Stromal cell of bone marrow (primary cell): ENCODE measurements at regions not wholly inside any gene's neighbourhood (a gene's known extent, or its start where the extent isn't known, plus 50 kb on each side); places are given as distances from the start of the nearest gene placed in this dataset.
"Not testable (repeated sequence)": the region's sequence is repeated elsewhere in the genome, so short reads cannot be mapped to it uniquely, and the experiment has no call there.

Experiments used
- DNase-seq: peaks from one replicate; pipeline ENCODE4 v3.0.0-alpha.2; 2012; ENCODE audit warnings: low read depth

GRCh38 chr9:119758990-119759389 is 389.8 kb upstream of the BRINP1 start:
- no peak for DNase-seq

GRCh38 chr9:119758241-119758640 is 389.0 kb upstream of the BRINP1 start:
- DNase-seq: no peak

- no peak for DNase-seq
Measured at GRCh38 chr9:119739476-119739875, 370.2 kb upstream of the BRINP1 start.

DNA sequence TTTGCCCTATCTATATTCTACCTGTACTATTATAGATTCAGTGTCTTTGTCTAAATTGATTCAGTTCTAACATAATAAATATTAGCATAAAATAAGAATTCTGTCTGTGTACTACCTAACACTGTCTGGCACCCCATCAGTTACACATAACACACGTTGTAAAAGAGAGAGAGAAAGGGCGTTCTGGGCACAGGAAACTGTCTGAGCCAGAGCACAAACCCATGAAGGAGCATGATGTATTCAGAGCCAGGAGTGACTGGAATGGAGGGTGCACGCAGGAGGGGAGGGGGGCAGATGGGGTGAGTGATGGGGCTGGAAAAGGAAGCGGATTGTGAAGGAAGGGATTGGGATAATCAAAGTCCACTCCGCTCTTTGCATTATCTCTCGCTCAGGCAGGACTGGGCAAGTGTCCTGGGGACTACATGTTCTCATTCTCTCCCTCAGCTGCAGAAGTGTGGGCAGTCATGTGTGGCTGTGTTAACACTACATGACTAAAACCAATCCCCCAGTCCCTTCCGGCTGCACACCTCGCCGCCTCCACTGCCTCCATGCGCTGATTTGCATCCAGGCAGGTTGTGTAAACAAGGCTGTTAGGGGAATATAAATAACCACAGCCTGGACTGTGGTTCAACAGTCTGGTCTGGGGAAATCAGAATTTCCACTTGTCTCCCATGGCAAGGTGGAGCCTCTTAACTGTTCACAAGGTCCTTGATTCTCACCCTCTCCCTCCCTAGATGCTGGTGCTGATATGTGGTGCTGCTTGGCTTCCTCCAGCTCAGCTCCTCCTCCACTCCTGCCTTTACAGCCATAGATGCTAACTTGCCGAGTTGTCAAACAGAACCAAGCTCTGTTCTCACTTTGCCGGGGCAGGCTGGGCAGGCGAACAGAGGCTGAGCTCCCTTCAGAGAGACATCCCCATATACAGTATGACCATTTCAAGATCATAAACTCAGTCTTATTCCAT is 367.5 kb upstream of the BRINP1 start:
- DNase-seq: no peak

DNA sequence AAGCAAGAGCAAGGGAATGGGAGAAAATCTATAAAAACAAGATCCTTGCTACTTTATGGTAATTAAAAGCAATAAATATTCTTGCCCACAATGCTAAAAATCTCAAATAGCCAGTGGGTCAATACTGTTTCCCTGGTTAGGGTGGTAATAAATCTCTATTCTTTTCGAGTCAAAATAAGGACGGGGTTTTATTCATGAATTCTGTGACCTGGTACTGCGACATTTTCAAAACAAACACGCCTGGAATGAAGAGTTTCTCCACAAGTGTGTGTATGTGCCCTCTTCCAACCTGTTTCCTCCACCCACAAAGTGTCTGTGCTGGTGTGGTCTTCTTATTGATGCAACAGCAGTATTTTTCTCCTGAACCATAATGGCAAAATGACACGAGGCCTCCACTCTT is 358.8 kb upstream of the BRINP1 start:
- no peak for DNase-seq

GRCh38 chr9:119726035-119726434 is 356.8 kb upstream of the BRINP1 start:
- no peak for DNase-seq

GRCh38 chr9:119722384-119722783 is 353.1 kb upstream of the BRINP1 start:
- DNase-seq: no peak

GRCh38 chr9:119712325-119712724 is 343.1 kb upstream of the BRINP1 start:
- no peak for DNase-seq

- DNase-seq: no peak
Measured at GRCh38 chr9:119709431-119709830, 340.2 kb upstream of the BRINP1 start.

DNA sequence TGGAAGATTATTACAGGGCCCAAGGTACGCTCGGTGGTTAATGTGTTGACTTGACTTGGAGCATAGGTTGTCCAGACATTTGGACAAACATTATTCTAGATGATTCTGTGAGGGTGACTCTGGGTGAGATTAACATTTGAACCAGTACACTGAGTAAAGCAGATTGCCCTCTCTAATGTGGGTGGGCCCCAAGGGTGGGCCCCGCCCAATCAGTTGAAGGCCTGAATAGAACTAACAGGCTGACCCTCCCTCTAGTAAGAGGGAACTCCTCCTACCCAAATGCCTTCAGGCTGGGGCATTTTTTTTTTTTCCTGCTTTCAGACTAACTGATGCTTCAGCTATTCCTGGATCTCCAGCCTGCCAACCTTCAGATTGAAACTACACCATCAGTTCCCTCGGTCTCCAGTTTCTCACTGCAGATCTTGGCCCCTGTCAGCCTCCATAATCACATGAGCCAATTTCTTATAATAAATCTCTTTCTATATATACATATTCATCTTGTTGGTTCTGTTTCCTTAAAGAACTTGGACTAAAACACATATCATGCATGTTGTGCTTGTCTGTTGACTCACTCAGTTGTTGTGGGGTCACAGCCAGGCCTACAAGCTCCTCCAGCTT is 338.1 kb upstream of the BRINP1 start:
- DNase-seq: no peak

DNA sequence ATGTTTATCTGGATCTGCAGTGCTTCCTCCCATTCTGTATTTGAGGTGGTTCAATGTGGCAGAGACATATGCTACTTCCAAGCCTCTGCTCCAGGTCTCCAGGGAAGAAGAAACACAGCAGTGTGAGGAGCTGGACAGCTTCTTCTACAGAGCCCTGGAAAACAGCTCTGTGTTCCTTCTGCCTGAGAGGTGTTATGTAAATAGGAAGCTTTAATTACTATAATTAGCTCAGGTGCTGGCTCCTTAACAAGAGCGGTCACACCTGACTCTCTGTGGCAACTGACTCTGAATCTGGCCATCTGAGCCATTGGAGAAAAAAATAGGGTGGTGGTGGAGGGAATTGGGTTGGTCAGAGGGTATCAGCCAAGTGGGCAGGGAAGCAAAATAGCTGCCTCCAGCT is 332.4 kb upstream of the BRINP1 start:
- no peak for DNase-seq

GRCh38 chr9:119698535-119698934 is 329.3 kb upstream of the BRINP1 start:
- no peak for DNase-seq

DNA sequence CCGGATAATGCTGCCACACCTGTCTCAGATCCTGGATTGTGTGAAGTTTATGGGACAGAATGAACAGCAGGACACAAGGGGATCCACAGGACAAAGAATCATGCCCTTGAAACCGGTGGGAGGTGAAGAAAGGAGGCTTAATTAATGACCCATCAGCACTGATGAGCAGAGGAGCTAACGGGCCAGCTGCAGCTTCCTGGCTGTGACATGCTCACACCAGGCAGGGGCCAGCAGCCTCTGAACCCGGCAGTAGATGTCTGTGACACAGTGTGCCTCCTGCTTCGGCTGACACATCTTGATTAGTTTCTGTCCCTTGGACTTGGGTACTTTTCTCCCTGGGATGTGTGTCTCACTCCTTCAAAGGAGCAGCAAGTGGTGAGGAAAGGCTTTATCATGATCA is 328.8 kb upstream of the BRINP1 start:
- no peak for DNase-seq

DNA sequence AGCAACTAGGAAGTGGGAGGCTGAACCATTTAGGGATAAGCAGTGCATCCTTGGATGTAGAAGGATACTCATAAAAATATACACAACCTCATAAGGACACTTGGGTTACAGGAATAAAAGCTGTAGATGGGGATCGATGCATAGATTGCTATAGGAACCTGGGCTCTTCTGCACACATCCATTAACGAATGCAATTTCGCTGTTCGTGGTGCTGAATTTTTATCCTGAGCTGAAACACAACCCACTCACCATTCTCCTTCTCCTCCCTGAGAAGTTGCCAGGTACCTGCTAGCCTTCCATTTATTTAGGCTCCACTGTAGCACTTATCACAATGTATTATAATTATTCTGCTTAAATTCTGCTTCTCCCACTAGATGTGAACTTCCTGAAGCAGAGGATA is 320.6 kb upstream of the BRINP1 start:
- no peak for DNase-seq

- no peak for DNase-seq
Measured at GRCh38 chr9:119688547-119688946, 319.3 kb upstream of the BRINP1 start.

DNA sequence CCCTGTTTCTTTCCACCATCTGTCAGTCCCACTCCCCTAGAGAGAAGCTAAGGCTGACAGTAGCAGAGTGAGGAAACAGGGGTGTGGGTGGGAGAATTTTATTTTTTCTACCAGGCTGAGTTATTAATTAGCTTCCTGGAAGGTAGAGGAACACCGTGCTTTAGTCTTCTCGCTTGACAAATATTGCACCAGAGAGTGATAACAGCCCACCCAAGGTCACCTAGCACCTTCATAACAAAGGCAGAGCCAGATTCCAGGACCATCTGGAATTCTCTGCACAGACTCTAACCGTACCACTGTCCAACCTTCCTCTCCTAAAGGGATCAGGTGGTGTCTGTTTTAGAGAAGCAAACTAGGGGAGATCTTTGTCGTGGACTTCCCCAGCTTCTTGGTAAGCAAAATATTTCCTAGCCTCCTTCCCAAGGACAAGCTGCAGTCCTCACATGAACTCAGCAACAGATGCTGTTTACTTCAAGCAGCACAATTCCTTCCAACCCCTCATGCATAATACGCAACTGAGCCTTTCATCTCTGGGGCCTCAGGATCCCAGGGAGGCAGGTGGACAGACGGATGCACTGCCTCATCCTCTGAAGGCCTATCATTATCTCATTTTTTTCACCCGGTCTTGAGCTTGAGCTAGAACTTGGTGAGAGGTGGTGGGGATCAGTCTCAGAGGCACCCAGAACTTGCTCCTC is 308.7 kb upstream of the BRINP1 start:
- no peak for DNase-seq

DNA sequence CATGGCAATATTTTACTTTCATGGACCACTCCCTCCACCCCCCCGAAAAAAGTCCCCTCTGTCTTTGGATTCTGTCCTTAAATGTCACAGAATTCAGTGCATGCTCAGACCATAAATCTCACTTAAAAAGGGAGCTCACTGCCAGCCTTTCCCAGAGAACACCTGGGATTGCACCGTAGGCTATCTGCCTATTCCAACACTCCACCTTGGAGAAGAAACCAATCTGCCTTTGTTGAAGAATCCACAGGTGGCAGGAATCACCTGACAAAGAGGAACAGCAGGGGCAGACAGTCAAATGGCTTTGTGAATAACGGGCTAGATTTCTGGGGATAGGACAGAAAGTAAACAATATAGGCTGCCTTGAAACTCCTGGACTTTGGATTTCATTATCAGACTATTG is 306.7 kb upstream of the BRINP1 start:
- no peak for DNase-seq

GRCh38 chr9:119672763-119673162 is 303.5 kb upstream of the BRINP1 start:
- DNase-seq: not testable (repeated sequence)

DNA sequence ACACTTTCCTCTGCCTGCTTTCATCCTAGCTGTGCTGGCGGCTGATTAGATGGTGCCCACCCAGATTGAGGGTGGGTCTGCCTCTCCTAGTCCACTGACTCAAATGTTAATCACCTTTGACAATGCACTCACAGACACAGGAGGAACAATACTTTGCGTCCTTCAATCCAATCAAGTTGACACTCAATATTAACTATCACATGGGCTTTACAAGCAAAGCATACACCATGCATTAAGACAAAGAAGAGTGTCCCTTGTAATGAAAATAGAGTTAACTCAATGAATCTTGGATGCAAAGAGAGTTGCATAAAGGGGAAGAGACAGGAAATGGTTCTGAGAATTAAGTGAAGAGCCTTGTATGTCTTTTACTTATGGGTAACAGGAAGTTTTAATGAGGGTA is 298.7 kb upstream of the BRINP1 start:
- DNase-seq: no peak

DNA sequence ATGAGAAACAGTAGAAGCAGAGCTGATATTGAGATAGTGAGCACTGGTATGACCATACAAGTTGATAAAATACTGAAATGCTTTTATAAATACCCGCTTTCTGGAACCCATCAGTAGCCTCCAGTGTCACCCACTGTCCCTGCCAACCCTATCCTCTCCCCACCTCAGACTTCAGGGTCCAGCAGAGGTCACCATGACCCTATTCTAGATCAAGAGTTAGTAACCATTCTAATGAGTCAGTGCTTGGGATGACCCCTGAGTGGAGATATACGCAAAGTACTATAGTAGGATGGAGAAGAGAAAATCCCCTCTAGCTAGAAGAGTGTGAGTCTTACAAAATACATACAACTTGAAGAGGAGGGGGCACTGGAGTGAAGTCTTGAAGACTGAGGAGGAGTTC is 297.9 kb upstream of the BRINP1 start:
- no peak for DNase-seq

DNA sequence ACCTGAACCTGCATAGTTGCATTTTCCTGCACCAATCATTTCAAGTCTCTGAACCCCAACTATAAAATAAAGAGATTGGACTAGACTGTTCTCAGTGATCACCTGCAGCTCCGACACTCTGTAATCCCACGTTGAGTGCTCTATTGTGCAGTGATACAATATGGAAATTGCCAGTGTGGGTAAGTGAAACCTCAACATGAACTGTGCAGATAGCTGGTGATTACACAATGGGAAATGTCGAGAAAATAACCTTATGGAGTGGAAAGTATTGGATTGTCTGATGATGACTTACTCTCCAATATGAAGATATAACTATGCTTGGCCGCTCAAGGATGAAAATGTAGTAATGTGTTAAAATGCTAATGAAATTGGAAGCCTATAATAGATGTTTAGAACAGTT is 293.1 kb upstream of the BRINP1 start:
- no peak for DNase-seq

DNA sequence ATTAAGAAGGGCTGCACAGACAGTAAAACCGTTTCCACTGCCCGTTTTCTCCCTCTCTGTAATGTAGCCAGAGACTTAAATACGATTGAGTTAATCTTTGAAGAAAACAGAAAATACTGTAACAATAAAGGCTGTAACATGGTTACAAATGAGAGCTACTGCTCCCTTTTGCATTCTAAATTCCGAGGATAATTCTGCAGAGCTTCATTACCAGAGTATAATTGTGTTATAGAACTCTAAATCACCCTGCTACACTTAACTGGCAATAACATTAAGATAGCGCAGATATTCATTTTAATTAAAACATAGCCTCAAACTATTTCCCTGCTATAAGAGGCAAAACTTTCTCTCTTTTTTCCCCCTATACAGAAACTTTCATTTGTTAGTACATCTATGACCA is 283.7 kb upstream of the BRINP1 start:
- no peak for DNase-seq

- no peak for DNase-seq
Measured at GRCh38 chr9:119649205-119649604, 280.0 kb upstream of the BRINP1 start.
